Loucy (cell line): ENCODE measurements at regions not wholly inside any gene's neighbourhood (a gene's known extent, or its start where the extent isn't known, plus 50 kb on each side); places are given as distances from the start of the nearest gene placed in this dataset.

ENCODE experiments used
- CTCF ChIP-seq: fragments of 200-600 bp; sonication (generic); conservative IDR thresholded peaks from 2 replicates; pipeline ENCODE4 v1.5.1; 2014; ENCODE audit warnings: mild to moderate bottlenecking, antibody characterized with exemption, low read length
- EZH2phosphoT487 ChIP-seq: fragments of 200-600 bp; IDR thresholded peaks from 2 replicates; pipeline ENCODE4 v1.6.1; 2018; ENCODE audit warnings: antibody characterized with exemption, mild to moderate bottlenecking, moderate library complexity, borderline replicate concordance

- TF ChIP-seq CTCF (no peak), EZH2phosphoT487 (no peak)
Measured at GRCh38 chr5:173480896-173481295, 135.6 kb downstream of the BOD1 start.
